Endothelial cell of umbilical vein (primary cell): ENCODE measurements at regions not wholly inside any gene's neighbourhood (a gene's known extent, or its start where the extent isn't known, plus 50 kb on each side); places are given as distances from the start of the nearest gene placed in this dataset.

Experiments
- BruUV-seq: library from RNA; stranded (reverse); fragments of 400-500 nt; replicated peaks from 2 replicates; lab custom pipeline; 2021; lab: Mats Ljungman, UMichigan
- CTCF ChIA-PET: fragments of 300-600, 350-600 bp; sonication (Branson Sonifier 250); formaldehyde crosslinking; loops from one replicate; lab custom pipeline; 2021; ENCODE audit warnings: antibody characterized with exemption, inconsistent platforms; lab: Charles Lee
- POLR2A ChIA-PET: fragments of 300-600, 350-600 bp; sonication (Branson Sonifier 250); formaldehyde crosslinking; loops from one replicate; lab custom pipeline; 2021; ENCODE audit warnings: antibody characterized with exemption, inconsistent platforms; lab: Charles Lee
- DNase-seq: peaks from one replicate; pipeline ENCODE4 v3.0.0-alpha.2; 2011; ENCODE audit warnings: low read depth, low spot score
- FAIRE-seq: peaks from 2 replicates; lab custom pipeline; 2011; peaks lifted over from hg19 to GRCh38; lab: Jason Lieb, UNC
- H2AFZ ChIP-seq: 2 replicates; pipeline ENCODE4 v1.6.0; 2012; ENCODE audit warnings: low read depth, low read length, control low read depth, inconsistent platforms
- H3K27ac ChIP-seq: 2 replicates; pipeline ENCODE4 v1.5.1; 2011; ENCODE audit warnings: low read depth, mild to moderate bottlenecking, control low read depth, low read length, moderate library complexity; ENCODE audit not compliant: insufficient read depth
- H3K27me3 ChIP-seq, 2 experiments: 2 replicates each; pipeline versions ENCODE4 v1.6.0 to v1.6.1; 2011; ENCODE audit warnings: low read length in 2 of 2, mixed read lengths in 1 of 2; ENCODE audit not compliant: control insufficient read depth in 2 of 2, insufficient read depth in 2 of 2
- H3K36me3 ChIP-seq, 2 experiments: 2 replicates in 1 of 2; 3 replicates in 1 of 2; pipeline ENCODE4 v1.5.1; 2011; ENCODE audit warnings: low read length in 2 of 2, mild to moderate bottlenecking in 1 of 2, moderate library complexity in 1 of 2; ENCODE audit not compliant: control insufficient read depth in 2 of 2, insufficient read depth in 2 of 2; ENCODE audit errors: extremely low read depth in 1 of 2
- H3K4me1 ChIP-seq: 3 replicates; pipeline ENCODE4 v1.5.1; 2011; ENCODE audit warnings: mild to moderate bottlenecking, low read length; ENCODE audit not compliant: control insufficient read depth, insufficient read depth; ENCODE audit errors: extremely low read depth
- H3K4me2 ChIP-seq: 2 replicates; pipeline ENCODE4 v1.6.1; 2011; ENCODE audit warnings: low read length, control low read depth, mixed read lengths; ENCODE audit not compliant: insufficient read depth
- H3K4me3 ChIP-seq, 3 experiments: fragments of 200-600 bp in 1 of 3; sonication (generic), shearing (Covaris generic) in 1 of 3; replicated peaks in 1 of 3; 2 replicates each; pipeline ENCODE4 v1.5.1; 2011 to 2016; ENCODE audit warnings: control low read depth in 3 of 3, low read length in 3 of 3, mild to moderate bottlenecking in 2 of 3, inconsistent platforms in 1 of 3, low read depth in 1 of 3, moderate library complexity in 1 of 3; ENCODE audit not compliant: insufficient read depth in 1 of 3
- H3K79me2 ChIP-seq: 2 replicates; pipeline ENCODE4 v1.6.0; 2012; ENCODE audit warnings: low read length, inconsistent platforms; ENCODE audit not compliant: control insufficient read depth, insufficient read depth
- H3K9ac ChIP-seq: replicated peaks from 2 replicates; pipeline ENCODE3; 2011; ENCODE audit warnings: low read length, control low read depth; ENCODE audit not compliant: insufficient read depth; ENCODE audit errors: extremely low read depth
- H3K9me1 ChIP-seq: replicated peaks from 3 replicates; pipeline ENCODE4 v1.6.0; 2011; ENCODE audit warnings: mild to moderate bottlenecking, low read length; ENCODE audit not compliant: control insufficient read depth, insufficient read depth; ENCODE audit errors: extremely low read depth
- H3K9me3 ChIP-seq: replicated peaks from 2 replicates; pipeline ENCODE4 v1.5.1; 2012; ENCODE audit warnings: low read length, inconsistent platforms; ENCODE audit not compliant: control insufficient read depth, insufficient read depth
- H4K20me1 ChIP-seq: replicated peaks from 2 replicates; pipeline ENCODE3; 2011; ENCODE audit warnings: mild to moderate bottlenecking, low read length; ENCODE audit not compliant: control insufficient read depth, insufficient read depth; ENCODE audit errors: extremely low read depth
- EZH2 ChIP-seq: IDR thresholded peaks from 2 replicates; pipeline ENCODE4 v1.6.1; 2012; ENCODE audit warnings: borderline replicate concordance, low read depth, mild to moderate bottlenecking, moderate library complexity, low read length, inconsistent platforms; ENCODE audit not compliant: severe bottlenecking
- FOS ChIP-seq: IDR thresholded peaks from 2 replicates; pipeline ENCODE4 v1.6.1; 2011; ENCODE audit warnings: mild to moderate bottlenecking, low read length, moderate library complexity, borderline replicate concordance; ENCODE audit not compliant: insufficient read depth
- GATA2 ChIP-seq: IDR thresholded peaks from 2 replicates; pipeline ENCODE4 v1.7.0; 2011; ENCODE audit warnings: low read depth, mild to moderate bottlenecking, moderate library complexity, mixed read lengths, low read length; ENCODE audit not compliant: insufficient read length, insufficient read depth
- JUN ChIP-seq: IDR thresholded peaks from 2 replicates; pipeline ENCODE4 v1.6.1; 2011; ENCODE audit warnings: borderline replicate concordance, low read depth; ENCODE audit not compliant: insufficient read length, insufficient read depth
- MYC ChIP-seq: IDR thresholded peaks from one replicate; pipeline ENCODE4 v1.6.1; 2011; ENCODE audit warnings: mild to moderate bottlenecking, low read depth, low read length
- POLR2A ChIP-seq: IDR thresholded peaks from 2 replicates; pipeline ENCODE4 v1.6.1; 2012; ENCODE audit warnings: low read depth, mild to moderate bottlenecking, control low read depth, low read length
- POLR2AphosphoS5 ChIP-seq: IDR thresholded peaks from 2 replicates; pipeline ENCODE4 v1.6.1; 2012; ENCODE audit warnings: low read depth, mild to moderate bottlenecking, control low read depth, low read length, moderate library complexity; ENCODE audit not compliant: insufficient read depth
- dilution Hi-C: fragments of 300-500 bp; cut with MboI; formaldehyde crosslinking; loops from one replicate; pipeline ENCODE4 v1.15.0; 2019; ENCODE audit warnings: low sequenced_read_pairs; ENCODE audit not compliant: extremely low pct_ligation_motif_present
- intact Hi-C: fragments of 100-400 bp; cut with micrococcal nuclease; formaldehyde crosslinking; loops from one replicate; pipeline ENCODE4 v1.10.0; 2022
- TF ChIP-seq, protein P1 (sequence below), 2 donors: IDR thresholded peaks; 1 replicate in 1 of 2; 2 replicates in 1 of 2; pipeline ENCODE4 v1.5.1; 2011; ENCODE audit warnings: low read length in 2 of 2, mild to moderate bottlenecking in 2 of 2, moderate library complexity in 2 of 2, control low read depth in 1 of 2, inconsistent platforms in 1 of 2, low read depth in 1 of 2; ENCODE audit not compliant: insufficient read depth in 1 of 2; ENCODE audit errors: extremely low read depth in 1 of 2
- TF ChIP-seq, protein P2 (sequence below): IDR thresholded peaks from 2 replicates; pipeline ENCODE4 v1.6.1; 2011; ENCODE audit not compliant: insufficient read depth, insufficient read length

DNA sequence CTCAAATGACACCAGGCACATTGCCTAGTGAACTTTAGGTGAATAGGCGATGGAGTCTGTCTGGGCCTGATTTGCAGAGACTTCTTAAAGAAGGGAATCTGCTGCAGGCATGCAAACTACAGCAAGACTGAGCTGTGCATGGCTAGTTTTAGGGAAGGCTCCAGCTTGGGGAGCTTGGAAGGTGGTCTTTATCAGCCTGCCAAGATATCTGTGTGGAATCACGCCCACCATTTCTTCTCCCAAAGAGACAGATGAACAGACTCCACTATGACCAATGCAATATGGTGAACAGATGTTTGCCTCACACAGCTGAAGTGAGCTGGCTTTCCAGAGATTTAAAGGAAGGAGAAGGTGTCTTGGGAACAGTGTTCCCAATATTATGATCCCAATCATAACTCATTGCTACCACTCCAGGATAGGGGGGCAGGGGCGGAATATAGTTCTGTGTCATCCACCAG is 129.0 kb upstream of the HMHB1 start:
- H2AFZ ChIP-seq = no peak overlapping the region
- H3K4me3 ChIP-seq = no peak overlapping the region
- no peaks in the 10 kb centered on the region for H3K36me3 ChIP-seq
- ChIA-PET POLR2A (no interaction called here), CTCF (interaction anchor here (0.9 to 2.2 kb wide), 6 partner anchors 9 to 162 kb away, joined by 3 to 9 read pairs (median 4); no protein-coding TSS in a partner anchor)
- FAIRE-seq (no peak), DNase-seq (no peak)
- no peak overlapping the region for H3K9ac ChIP-seq
- H3K79me2 ChIP-seq = no peaks in the 10 kb centered on the region
- H4K20me1 ChIP-seq = no peaks in the 10 kb centered on the region
- TF ChIP-seq JUN (no peak), POLR2AphosphoS5 (no peak), MYC (no peak), GATA2 (no peak), FOS (no peak), POLR2A (no peak), EZH2 (no peak)
- TF ChIP-seq, protein P1, sequence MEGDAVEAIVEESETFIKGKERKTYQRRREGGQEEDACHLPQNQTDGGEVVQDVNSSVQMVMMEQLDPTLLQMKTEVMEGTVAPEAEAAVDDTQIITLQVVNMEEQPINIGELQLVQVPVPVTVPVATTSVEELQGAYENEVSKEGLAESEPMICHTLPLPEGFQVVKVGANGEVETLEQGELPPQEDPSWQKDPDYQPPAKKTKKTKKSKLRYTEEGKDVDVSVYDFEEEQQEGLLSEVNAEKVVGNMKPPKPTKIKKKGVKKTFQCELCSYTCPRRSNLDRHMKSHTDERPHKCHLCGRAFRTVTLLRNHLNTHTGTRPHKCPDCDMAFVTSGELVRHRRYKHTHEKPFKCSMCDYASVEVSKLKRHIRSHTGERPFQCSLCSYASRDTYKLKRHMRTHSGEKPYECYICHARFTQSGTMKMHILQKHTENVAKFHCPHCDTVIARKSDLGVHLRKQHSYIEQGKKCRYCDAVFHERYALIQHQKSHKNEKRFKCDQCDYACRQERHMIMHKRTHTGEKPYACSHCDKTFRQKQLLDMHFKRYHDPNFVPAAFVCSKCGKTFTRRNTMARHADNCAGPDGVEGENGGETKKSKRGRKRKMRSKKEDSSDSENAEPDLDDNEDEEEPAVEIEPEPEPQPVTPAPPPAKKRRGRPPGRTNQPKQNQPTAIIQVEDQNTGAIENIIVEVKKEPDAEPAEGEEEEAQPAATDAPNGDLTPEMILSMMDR (IDR thresholded peaks at IDR 0.05; ENCODE audit: extremely low read depth in 1 of 2, insufficient read depth in 1 of 2, low read depth in 1 of 2, low read length in 2 of 2) = no peak
- TF ChIP-seq, protein P2, sequence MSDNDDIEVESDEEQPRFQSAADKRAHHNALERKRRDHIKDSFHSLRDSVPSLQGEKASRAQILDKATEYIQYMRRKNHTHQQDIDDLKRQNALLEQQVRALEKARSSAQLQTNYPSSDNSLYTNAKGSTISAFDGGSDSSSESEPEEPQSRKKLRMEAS = no peak
- no peak overlapping the region for H3K27ac ChIP-seq
- H3K9me3 ChIP-seq = no peaks in the 10 kb centered on the region
- H3K4me1 ChIP-seq = no peaks in the 10 kb centered on the region
- intact Hi-C loops (no loop called here), dilution Hi-C loops (no loop called here)
- no TSS peak for BruUV-seq
- no peaks in the 10 kb centered on the region for H3K9me1 ChIP-seq
- no peak overlapping the region for H3K4me2 ChIP-seq
- H3K27me3 ChIP-seq = peaks cover 0 to 1% of the 10 kb centered on the region in 2 experiments
